Natural killer cell (primary cell): ENCODE measurements at regions not wholly inside any gene's neighbourhood (a gene's known extent, or its start where the extent isn't known, plus 50 kb on each side); places are given as distances from the start of the nearest gene placed in this dataset.

Experiments
- ATAC-seq, 3 donors: fragments of 150-1000 bp in 2 of 3; fragments of 200-7000 bp in 1 of 3; cut with Tn5 transposase; 1 replicate in 1 of 3; 2 replicates in 2 of 3; pipeline ENCODE4 v1.10.0; 2021; ENCODE audit warnings: mild to moderate bottlenecking in 2 of 3, moderate library complexity in 2 of 3
- DNase-seq, 2 donors: peaks; one replicate each; pipeline versions ENCODE4 v3.0.0 to v3.0.0-alpha.2; 2013 to 2021; ENCODE audit warnings: mixed read lengths in 1 of 2
- H3K27ac ChIP-seq: one replicate; pipeline ENCODE4 v1.5.1; 2013; ENCODE audit warnings: mild to moderate bottlenecking, low read length
- H3K27me3 ChIP-seq: one replicate; pipeline ENCODE4 v1.6.1; 2013; ENCODE audit warnings: low read length; ENCODE audit not compliant: control insufficient read depth, insufficient read depth
- H3K36me3 ChIP-seq: one replicate; pipeline ENCODE4 v1.6.1; 2013; ENCODE audit warnings: low read length; ENCODE audit not compliant: control insufficient read depth, insufficient read depth
- H3K4me1 ChIP-seq: one replicate; pipeline ENCODE4 v1.6.1; 2013; ENCODE audit warnings: low read length; ENCODE audit not compliant: control insufficient read depth, insufficient read depth
- H3K4me3 ChIP-seq: one replicate; pipeline ENCODE4 v1.5.1; 2013; ENCODE audit warnings: low read length
- H3K9me3 ChIP-seq: one replicate; pipeline ENCODE4 v1.6.1; 2013; ENCODE audit warnings: low read length; ENCODE audit not compliant: control insufficient read depth, insufficient read depth
- H3K27ac Mint-ChIP-seq, 2 donors: one replicate each; pipeline ENCODE4 v1.8.0; 2022; ENCODE audit warnings: mild to moderate bottlenecking in 2 of 2, mixed read lengths in 2 of 2, moderate library complexity in 1 of 2
- H3K27me3 Mint-ChIP-seq, 2 donors: one replicate each; pipeline ENCODE4 v1.8.0; 2022; ENCODE audit warnings: low read depth in 2 of 2, mixed read lengths in 2 of 2
- H3K36me3 Mint-ChIP-seq: one replicate; pipeline ENCODE4 v1.8.0; 2022; ENCODE audit warnings: mixed read lengths
- H3K4me1 Mint-ChIP-seq, 2 donors: one replicate each; pipeline ENCODE4 v1.8.0; 2022; ENCODE audit warnings: mixed read lengths in 2 of 2
- H3K4me3 Mint-ChIP-seq: one replicate; pipeline ENCODE4 v1.8.0; 2022; ENCODE audit warnings: mild to moderate bottlenecking, moderate library complexity, mixed read lengths
- H3K9me3 Mint-ChIP-seq, 2 donors: one replicate each; pipeline ENCODE4 v1.8.0; 2022; ENCODE audit warnings: mixed read lengths in 2 of 2
- CTCF ChIP-seq: fragments of 200-600 bp; IDR thresholded peaks from one replicate; pipeline ENCODE4 v1.8.0; 2022; ENCODE audit warnings: antibody characterized with exemption
- WGBS: methylation state at CpG from one replicate; pipeline ENCODE4 v1.1.7; 2013; ENCODE audit warnings: missing lambda C conversion rate; ENCODE audit not compliant: insufficient coverage; 5-methylcytosine and 5-hydroxymethylcytosine counted together
- intact Hi-C: fragments of 100-400 bp; cut with micrococcal nuclease; formaldehyde crosslinking; loops from one replicate; pipeline ENCODE4 v1.14.2; 2022

- Mint-ChIP-seq H3K36me3 (no peaks in the 10 kb centered on the region), H3K27me3 (no peaks in the 10 kb centered on the region), H3K9me3 (peaks cover 3 to 10% of the 10 kb centered on the region in 2 donors), H3K4me3 (no peak overlapping the region), H3K4me1 (no peaks in the 10 kb centered on the region), H3K27ac (no peak overlapping the region)
- Histone ChIP-seq H3K4me3 (no peak overlapping the region), H3K27me3 (no peaks in the 10 kb centered on the region), H3K36me3 (no peaks in the 10 kb centered on the region), H3K27ac (no peak overlapping the region), H3K4me1 (no peaks in the 10 kb centered on the region), H3K9me3 (no peaks in the 10 kb centered on the region)
- no peak for ATAC-seq
- no peak for TF ChIP-seq CTCF
- DNase-seq = no peak
- 100% methylated on average over 2 of the region's 4 CpGs for WGBS
- intact Hi-C loops = no loop called here
Observed at GRCh38 chr4:143055997-143056396, 128.7 kb upstream of the USP38 start.

DNA sequence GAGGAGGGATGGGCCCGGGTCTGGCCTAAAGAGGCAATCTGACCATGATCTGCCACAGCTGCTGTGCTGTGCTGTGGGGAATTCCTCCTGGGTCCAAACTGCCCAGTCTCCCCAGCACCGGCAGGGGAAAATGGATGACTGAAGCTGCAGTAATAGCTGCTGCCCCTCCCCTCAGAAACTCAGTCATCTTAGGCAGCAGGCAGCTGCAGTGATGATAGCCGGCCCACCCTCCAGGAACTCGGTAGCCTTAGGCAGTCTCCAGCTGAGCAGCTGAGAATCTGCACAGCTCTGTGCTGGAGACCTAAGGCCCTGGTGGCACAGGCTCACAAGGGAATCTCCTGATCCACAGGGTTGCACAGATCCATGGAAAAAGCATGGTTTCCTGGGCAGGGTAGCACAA, 113.4 kb upstream of the USP38 start:
- H3K36me3 Mint-ChIP-seq = peaks cover 9% of the 10 kb centered on the region
- H3K4me1 Mint-ChIP-seq = no peaks in the 10 kb centered on the region
- no peaks in the 10 kb centered on the region for H3K27me3 Mint-ChIP-seq
- Histone ChIP-seq H3K27ac (no peak overlapping the region), H3K4me1 (no peaks in the 10 kb centered on the region), H3K27me3 (no peaks in the 10 kb centered on the region), H3K9me3 (peaks cover 3% of the 10 kb centered on the region), H3K36me3 (no peaks in the 10 kb centered on the region), H3K4me3 (no peak overlapping the region)
- intact Hi-C loops = no loop called here
- TF ChIP-seq CTCF = no peak
- H3K9me3 Mint-ChIP-seq = peaks cover 2 to 7% of the 10 kb centered on the region in 2 donors
- no peak overlapping the region for H3K27ac Mint-ChIP-seq
- no peak for ATAC-seq
- WGBS = 96% methylated on average over 4 of the region's 4 CpGs
- no peak for DNase-seq
- no peak overlapping the region for H3K4me3 Mint-ChIP-seq

DNA sequence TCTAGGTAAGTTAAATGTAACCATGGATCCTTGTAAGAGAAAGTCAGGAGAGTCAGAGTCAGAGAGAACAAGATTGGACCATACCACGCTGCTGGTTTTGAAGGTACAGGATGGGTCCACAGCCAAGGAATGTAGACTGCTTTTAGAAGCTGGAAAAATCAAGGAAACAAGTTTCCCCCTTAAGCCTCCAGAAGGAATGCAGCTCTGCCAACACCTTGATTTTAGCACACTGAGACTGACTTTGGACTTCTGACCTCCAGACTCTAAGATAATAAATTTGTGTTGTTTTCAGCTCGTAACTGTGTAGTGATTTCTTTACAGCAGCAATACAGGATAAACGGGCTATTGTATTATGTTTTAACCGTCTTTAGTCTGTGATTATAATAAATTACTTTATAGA, 108.0 kb upstream of the USP38 start:
- intact Hi-C loops = no loop called here
- no peak for TF ChIP-seq CTCF
- H3K4me3 ChIP-seq = no peak overlapping the region
- Mint-ChIP-seq H3K27ac (no peak overlapping the region), H3K9me3 (peaks cover 0 to 5% of the 10 kb centered on the region in 2 donors), H3K4me1 (no peaks in the 10 kb centered on the region), H3K27me3 (peaks cover 0 to 3% of the 10 kb centered on the region in 2 donors), H3K4me3 (no peak overlapping the region), H3K36me3 (peaks cover 9% of the 10 kb centered on the region)
- DNase-seq (no peak), ATAC-seq (no peak)
- no peaks in the 10 kb centered on the region for H3K4me1 ChIP-seq
- H3K27ac ChIP-seq = no peak overlapping the region
- H3K27me3 ChIP-seq = no peaks in the 10 kb centered on the region
- WGBS = 79% methylated on average over 2 of the region's 4 CpGs
- H3K9me3 ChIP-seq = peaks cover 2% of the 10 kb centered on the region
- no peaks in the 10 kb centered on the region for H3K36me3 ChIP-seq

DNA sequence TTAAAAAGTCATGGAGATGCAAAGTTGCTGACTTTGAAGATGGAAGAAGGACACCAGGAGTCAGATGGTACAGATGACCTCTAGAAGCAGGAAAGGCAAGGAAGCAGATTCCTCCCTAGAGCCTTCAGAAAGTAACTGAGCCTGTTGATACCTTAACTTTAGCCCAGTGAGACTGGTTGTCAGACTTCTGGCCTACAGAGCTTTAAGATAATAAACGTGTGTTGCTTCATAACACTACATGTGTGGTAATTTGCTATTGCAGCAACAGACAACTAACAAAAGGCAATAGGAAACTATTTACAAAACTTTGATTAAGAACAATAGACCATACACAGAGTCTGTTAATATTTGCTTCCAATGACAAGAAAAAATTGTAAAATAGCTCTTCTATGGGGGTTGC, 102.0 kb upstream of the USP38 start:
- H3K4me3 Mint-ChIP-seq = no peak overlapping the region
- H3K27ac Mint-ChIP-seq = no peak overlapping the region
- Histone ChIP-seq H3K4me1 (no peaks in the 10 kb centered on the region), H3K27ac (no peak overlapping the region), H3K9me3 (no peaks in the 10 kb centered on the region), H3K36me3 (no peaks in the 10 kb centered on the region), H3K4me3 (no peak overlapping the region), H3K27me3 (no peaks in the 10 kb centered on the region)
- WGBS = no CpG with 5 or more reads among the region's 1 CpG
- no peak for TF ChIP-seq CTCF
- H3K27me3 Mint-ChIP-seq = peaks cover 0 to 3% of the 10 kb centered on the region in 2 donors
- H3K9me3 Mint-ChIP-seq = peaks cover 0 to 3% of the 10 kb centered on the region in 2 donors
- no peak for DNase-seq
- no peaks in the 10 kb centered on the region for H3K4me1 Mint-ChIP-seq
- no peak for ATAC-seq
- intact Hi-C loops = no loop called here
- H3K36me3 Mint-ChIP-seq = no peaks in the 10 kb centered on the region
